NOMO-1 treated with dmso at 0.1 percent for 144 hours (cell line): ENCODE measurements at regions not wholly inside any gene's neighbourhood (a gene's known extent, or its start where the extent isn't known, plus 50 kb on each side); places are given as distances from the start of the nearest gene placed in this dataset.

ENCODE experiments used
- DNase-seq: peaks from one replicate; lab custom pipeline; 2025; ENCODE audit not compliant: unreplicated experiment; lab: John Stamatoyannopoulos, UW

DNA sequence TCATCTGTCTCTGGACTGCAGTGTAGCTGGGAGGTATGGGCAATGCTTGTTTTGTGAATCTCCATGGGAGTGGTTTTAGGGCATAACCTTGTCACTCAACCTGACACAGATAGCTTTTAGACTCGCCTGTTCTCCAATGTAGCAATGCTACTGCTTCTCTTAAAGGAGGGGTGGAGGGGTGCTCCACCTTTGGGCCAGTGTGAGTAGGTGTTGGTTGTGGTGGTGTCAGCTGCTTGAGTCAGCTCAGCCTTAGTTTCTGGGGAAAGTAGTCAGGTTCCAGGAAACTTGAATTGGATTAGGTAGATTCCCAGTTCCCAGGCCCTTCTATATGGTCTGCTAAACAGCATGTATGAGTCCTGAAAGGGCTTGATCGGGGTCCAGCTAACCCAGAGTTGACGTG lies 91.1 kb upstream of the PLPPR1 start:
- no peak for DNase-seq

- no peak for DNase-seq
Measured at GRCh38 chr9:100938507-100938906, 90.0 kb upstream of the PLPPR1 start.

DNA sequence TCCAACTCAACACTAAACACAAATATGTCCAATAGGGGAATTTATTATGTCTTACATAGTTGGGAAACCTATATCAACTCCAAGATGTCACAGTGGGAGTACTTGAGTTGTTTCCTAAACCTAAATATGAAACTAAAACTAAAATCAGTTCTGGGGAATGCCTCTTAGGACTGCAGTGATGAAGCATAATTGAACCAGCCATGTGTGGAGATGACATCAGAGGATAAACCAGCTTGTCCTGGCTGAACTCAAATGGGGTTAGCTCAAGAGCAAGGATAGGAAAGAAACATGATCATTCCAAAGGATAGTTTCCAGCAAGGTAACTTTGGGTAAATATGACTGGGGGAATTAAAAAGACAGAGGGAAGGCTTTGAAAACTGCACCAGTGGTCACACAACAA lies 88.9 kb upstream of the PLPPR1 start:
- no peak for DNase-seq

- no peak for DNase-seq
Measured at GRCh38 chr9:100959226-100959625, 69.3 kb upstream of the PLPPR1 start.
